ENCODE measurements at regions not wholly inside any gene's neighbourhood (a gene's known extent, or its start where the extent isn't known, plus 50 kb on each side); places are given as distances from the start of the nearest gene placed in this dataset.

GRCh38 chr5:162487528-162488525 lies 420.3 kb downstream of the GABRG2 start:
- H3K4me1 ChIP-seq (ENCODE audit: control insufficient read depth, low read depth, low read length) = no peaks in the 10 kb centered on the region
- no peak overlapping the region for H3K27ac ChIP-seq (ENCODE audit: low read length)
- H3K4me3 ChIP-seq (ENCODE audit: low read length) = no peak overlapping the region
- H3K9me3 ChIP-seq (ENCODE audit: control insufficient read depth, low read depth, low read length) = no peaks in the 10 kb centered on the region
- no peak overlapping the region for H3K9ac ChIP-seq (ENCODE audit: low read length)
- no peaks in the 10 kb centered on the region for H3K27me3 ChIP-seq (ENCODE audit: control insufficient read depth, insufficient read depth, low read length)
- H3K36me3 ChIP-seq (ENCODE audit: control insufficient read depth, low read depth, low read length) = no peaks in the 10 kb centered on the region

- Histone ChIP-seq H3K36me3 (ENCODE audit: control insufficient read depth, low read depth, low read length) (no peaks in the 10 kb centered on the region), H3K9ac (ENCODE audit: low read length) (no peak overlapping the region), H3K27ac (ENCODE audit: low read length) (no peak overlapping the region), H3K9me3 (ENCODE audit: control insufficient read depth, low read depth, low read length) (no peaks in the 10 kb centered on the region), H3K4me1 (ENCODE audit: control insufficient read depth, low read depth, low read length) (no peaks in the 10 kb centered on the region), H3K4me3 (ENCODE audit: low read length) (no peak overlapping the region), H3K27me3 (ENCODE audit: control insufficient read depth, insufficient read depth, low read length) (no peaks in the 10 kb centered on the region)
These were observed 428.7 kb downstream of the GABRG2 start for GRCh38 chr5:162496100-162496808.

- H3K4me1 ChIP-seq (ENCODE audit: control insufficient read depth, low read depth, low read length) = no peaks in the 10 kb centered on the region
- no peak overlapping the region for H3K9ac ChIP-seq (ENCODE audit: low read length)
- H3K27me3 ChIP-seq (ENCODE audit: control insufficient read depth, insufficient read depth, low read length) = no peaks in the 10 kb centered on the region
- H3K36me3 ChIP-seq (ENCODE audit: control insufficient read depth, low read depth, low read length) = no peaks in the 10 kb centered on the region
- H3K27ac ChIP-seq (ENCODE audit: low read length) = no peak overlapping the region
- H3K9me3 ChIP-seq (ENCODE audit: control insufficient read depth, low read depth, low read length) = no peaks in the 10 kb centered on the region
- H3K4me3 ChIP-seq (ENCODE audit: low read length) = no peak overlapping the region
These were observed 429.9 kb downstream of the GABRG2 start for GRCh38 chr5:162497455-162497854.

- no peak overlapping the region for H3K27ac ChIP-seq (ENCODE audit: low read length)
- no peaks in the 10 kb centered on the region for H3K27me3 ChIP-seq (ENCODE audit: control insufficient read depth, insufficient read depth, low read length)
- H3K36me3 ChIP-seq (ENCODE audit: control insufficient read depth, low read depth, low read length) = no peaks in the 10 kb centered on the region
- H3K4me1 ChIP-seq (ENCODE audit: control insufficient read depth, low read depth, low read length) = no peaks in the 10 kb centered on the region
- H3K9ac ChIP-seq (ENCODE audit: low read length) = no peak overlapping the region
- H3K4me3 ChIP-seq (ENCODE audit: low read length) = no peak overlapping the region
- no peaks in the 10 kb centered on the region for H3K9me3 ChIP-seq (ENCODE audit: control insufficient read depth, low read depth, low read length)
These were observed 435.2 kb downstream of the GABRG2 start for GRCh38 chr5:162502780-162503179.

GRCh38 chr5:162503796-162504195 lies 436.2 kb downstream of the GABRG2 start:
- no peak overlapping the region for H3K9ac ChIP-seq (ENCODE audit: low read length)
- H3K4me3 ChIP-seq (ENCODE audit: low read length) = no peak overlapping the region
- H3K27ac ChIP-seq (ENCODE audit: low read length) = no peak overlapping the region
- no peaks in the 10 kb centered on the region for H3K9me3 ChIP-seq (ENCODE audit: control insufficient read depth, low read depth, low read length)
- no peaks in the 10 kb centered on the region for H3K36me3 ChIP-seq (ENCODE audit: control insufficient read depth, low read depth, low read length)
- H3K4me1 ChIP-seq (ENCODE audit: control insufficient read depth, low read depth, low read length) = no peaks in the 10 kb centered on the region
- H3K27me3 ChIP-seq (ENCODE audit: control insufficient read depth, insufficient read depth, low read length) = no peaks in the 10 kb centered on the region

GRCh38 chr5:162512935-162513565 lies 445.5 kb downstream of the GABRG2 start:
- Histone ChIP-seq H3K9me3 (ENCODE audit: control insufficient read depth, low read depth, low read length) (no peaks in the 10 kb centered on the region), H3K27ac (ENCODE audit: low read length) (no peak overlapping the region), H3K4me1 (ENCODE audit: control insufficient read depth, low read depth, low read length) (no peaks in the 10 kb centered on the region), H3K9ac (ENCODE audit: low read length) (no peak overlapping the region), H3K27me3 (ENCODE audit: control insufficient read depth, insufficient read depth, low read length) (no peaks in the 10 kb centered on the region), H3K36me3 (ENCODE audit: control insufficient read depth, low read depth, low read length) (no peaks in the 10 kb centered on the region), H3K4me3 (ENCODE audit: low read length) (no peak overlapping the region)

GRCh38 chr5:162514116-162514515 lies 446.5 kb downstream of the GABRG2 start:
- no peak overlapping the region for H3K27ac ChIP-seq (ENCODE audit: low read length)
- H3K27me3 ChIP-seq (ENCODE audit: control insufficient read depth, insufficient read depth, low read length) = no peaks in the 10 kb centered on the region
- no peak overlapping the region for H3K4me3 ChIP-seq (ENCODE audit: low read length)
- no peaks in the 10 kb centered on the region for H3K36me3 ChIP-seq (ENCODE audit: control insufficient read depth, low read depth, low read length)
- no peaks in the 10 kb centered on the region for H3K9me3 ChIP-seq (ENCODE audit: control insufficient read depth, low read depth, low read length)
- H3K9ac ChIP-seq (ENCODE audit: low read length) = no peak overlapping the region
- no peaks in the 10 kb centered on the region for H3K4me1 ChIP-seq (ENCODE audit: control insufficient read depth, low read depth, low read length)

GRCh38 chr5:162520878-162521277 lies 453.3 kb downstream of the GABRG2 start:
- H3K9me3 ChIP-seq (ENCODE audit: control insufficient read depth, low read depth, low read length) = no peaks in the 10 kb centered on the region
- no peaks in the 10 kb centered on the region for H3K36me3 ChIP-seq (ENCODE audit: control insufficient read depth, low read depth, low read length)
- no peaks in the 10 kb centered on the region for H3K27me3 ChIP-seq (ENCODE audit: control insufficient read depth, insufficient read depth, low read length)
- H3K9ac ChIP-seq (ENCODE audit: low read length) = no peak overlapping the region
- H3K4me3 ChIP-seq (ENCODE audit: low read length) = no peak overlapping the region
- no peaks in the 10 kb centered on the region for H3K4me1 ChIP-seq (ENCODE audit: control insufficient read depth, low read depth, low read length)
- H3K27ac ChIP-seq (ENCODE audit: low read length) = no peak overlapping the region

- no peaks in the 10 kb centered on the region for H3K27me3 ChIP-seq (ENCODE audit: control insufficient read depth, insufficient read depth, low read length)
- no peaks in the 10 kb centered on the region for H3K4me1 ChIP-seq (ENCODE audit: control insufficient read depth, low read depth, low read length)
- no peaks in the 10 kb centered on the region for H3K9me3 ChIP-seq (ENCODE audit: control insufficient read depth, low read depth, low read length)
- H3K36me3 ChIP-seq (ENCODE audit: control insufficient read depth, low read depth, low read length) = no peaks in the 10 kb centered on the region
- no peak overlapping the region for H3K9ac ChIP-seq (ENCODE audit: low read length)
- H3K27ac ChIP-seq (ENCODE audit: low read length) = no peak overlapping the region
- no peak overlapping the region for H3K4me3 ChIP-seq (ENCODE audit: low read length)
These were observed 461.6 kb downstream of the GABRG2 start for GRCh38 chr5:162529209-162529608.

GRCh38 chr5:162529886-162530285 lies 462.3 kb downstream of the GABRG2 start:
- no peak overlapping the region for H3K27ac ChIP-seq (ENCODE audit: low read length)
- H3K4me3 ChIP-seq (ENCODE audit: low read length) = no peak overlapping the region
- H3K36me3 ChIP-seq (ENCODE audit: control insufficient read depth, low read depth, low read length) = no peaks in the 10 kb centered on the region
- no peaks in the 10 kb centered on the region for H3K4me1 ChIP-seq (ENCODE audit: control insufficient read depth, low read depth, low read length)
- H3K9ac ChIP-seq (ENCODE audit: low read length) = no peak overlapping the region
- no peaks in the 10 kb centered on the region for H3K9me3 ChIP-seq (ENCODE audit: control insufficient read depth, low read depth, low read length)
- H3K27me3 ChIP-seq (ENCODE audit: control insufficient read depth, insufficient read depth, low read length) = no peaks in the 10 kb centered on the region

GRCh38 chr5:162543437-162543836 lies 475.9 kb downstream of the GABRG2 start:
- no peak overlapping the region for H3K9ac ChIP-seq (ENCODE audit: low read length)
- H3K4me1 ChIP-seq (ENCODE audit: control insufficient read depth, low read depth, low read length) = no peaks in the 10 kb centered on the region
- no peak overlapping the region for H3K27ac ChIP-seq (ENCODE audit: low read length)

More at GRCh38 chr5:162543437-162543836, 475.9 kb downstream of the GABRG2 start:
- Histone ChIP-seq H3K27me3 (ENCODE audit: control insufficient read depth, insufficient read depth, low read length) (no peaks in the 10 kb centered on the region), H3K4me3 (ENCODE audit: low read length) (no peak overlapping the region), H3K9me3 (ENCODE audit: control insufficient read depth, low read depth, low read length) (no peaks in the 10 kb centered on the region), H3K36me3 (ENCODE audit: control insufficient read depth, low read depth, low read length) (no peaks in the 10 kb centered on the region)

Measured in iPS-18a (cell line).